ENCODE measurements at regions not wholly inside any gene's neighbourhood (a gene's known extent, or its start where the extent isn't known, plus 50 kb on each side); places are given as distances from the start of the nearest gene placed in this dataset.
"Not testable (repeated sequence)": the region's sequence is repeated elsewhere in the genome, so short reads cannot be mapped to it uniquely, and the experiment has no call there.

- not testable (repeated sequence) for H3K36me3 ChIP-seq (ENCODE audit: control insufficient read depth, insufficient read depth, low read length); H3K27ac ChIP-seq (ENCODE audit: low read depth, low read length); H3K27me3 ChIP-seq (ENCODE audit: control insufficient read depth, insufficient read depth, low read length); DNase-seq (ENCODE audit: low read depth in 4 of 6, low spot score in 6 of 6); H3K4me1 ChIP-seq (ENCODE audit: control insufficient read depth, insufficient read depth, low read length); H3K9me3 ChIP-seq (ENCODE audit: control insufficient read depth, insufficient read depth, low read length); H3K4me3 ChIP-seq (ENCODE audit: low read depth, low read length)
- no CpG with 5 or more reads among the region's 6 CpGs for WGBS (ENCODE audit: insufficient coverage)
Measured at GRCh38 chr7:65260673-65261072, 113.0 kb upstream of the ZNF92 start.

DNA sequence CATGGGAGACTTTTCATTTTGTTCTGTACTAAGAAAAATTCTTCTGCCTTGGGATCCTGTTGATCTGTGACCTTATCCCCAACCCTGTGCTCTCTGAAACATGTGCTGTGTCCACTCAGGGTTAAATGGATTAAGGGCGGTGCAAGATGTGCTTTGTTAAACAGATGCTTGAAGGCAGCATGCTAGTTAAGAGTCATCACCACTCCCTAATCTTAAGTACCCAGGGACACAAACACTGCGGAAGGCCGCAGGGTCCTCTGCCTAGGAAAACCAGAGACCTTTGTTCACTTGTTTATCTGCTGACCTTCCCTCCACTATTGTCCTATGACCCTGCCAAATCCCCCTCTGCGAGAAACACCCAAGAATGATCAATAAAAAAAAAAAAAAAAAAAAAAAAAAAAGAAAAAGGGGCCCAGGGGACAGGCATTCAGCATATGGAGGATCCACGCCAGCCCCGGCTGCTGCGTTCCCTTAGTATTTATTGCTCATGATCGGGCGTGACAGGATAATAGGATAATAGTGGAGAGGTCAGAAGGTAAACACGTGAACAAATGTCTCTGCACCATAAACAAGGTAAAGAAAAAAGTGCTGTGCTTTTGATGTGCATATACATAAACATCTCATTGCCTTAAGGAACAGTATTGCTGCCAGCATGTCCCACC lies 113.7 kb upstream of the ZNF92 start:
- not testable (repeated sequence) for DNase-seq (ENCODE audit: low read depth in 4 of 6, low spot score in 6 of 6); H3K4me1 ChIP-seq (ENCODE audit: control insufficient read depth, insufficient read depth, low read length); H3K27ac ChIP-seq (ENCODE audit: low read depth, low read length); H3K36me3 ChIP-seq (ENCODE audit: control insufficient read depth, insufficient read depth, low read length); H3K9me3 ChIP-seq (ENCODE audit: control insufficient read depth, insufficient read depth, low read length); H3K27me3 ChIP-seq (ENCODE audit: control insufficient read depth, insufficient read depth, low read length); H3K4me3 ChIP-seq (ENCODE audit: low read depth, low read length)
- no CpG with 5 or more reads among the region's 10 CpGs for WGBS (ENCODE audit: insufficient coverage)

- no peak overlapping the region for H3K27ac ChIP-seq (ENCODE audit: low read depth, low read length)
- WGBS (ENCODE audit: insufficient coverage), result no CpG with 5 or more reads among the region's 1 CpG
- H3K4me3 ChIP-seq (ENCODE audit: low read depth, low read length), result no peak overlapping the region
- H3K9me3 ChIP-seq (ENCODE audit: control insufficient read depth, insufficient read depth, low read length), result no peaks in the 10 kb centered on the region
- H3K36me3 ChIP-seq (ENCODE audit: control insufficient read depth, insufficient read depth, low read length), result no peaks in the 10 kb centered on the region
- no peak for DNase-seq (ENCODE audit: low read depth in 4 of 6, low spot score in 6 of 6)
- no peaks in the 10 kb centered on the region for H3K27me3 ChIP-seq (ENCODE audit: control insufficient read depth, insufficient read depth, low read length)
- H3K4me1 ChIP-seq (ENCODE audit: control insufficient read depth, insufficient read depth, low read length), result peaks cover 19% of the 10 kb centered on the region
Measured at GRCh38 chr7:65254061-65254460, 119.6 kb upstream of the ZNF92 start.

DNA sequence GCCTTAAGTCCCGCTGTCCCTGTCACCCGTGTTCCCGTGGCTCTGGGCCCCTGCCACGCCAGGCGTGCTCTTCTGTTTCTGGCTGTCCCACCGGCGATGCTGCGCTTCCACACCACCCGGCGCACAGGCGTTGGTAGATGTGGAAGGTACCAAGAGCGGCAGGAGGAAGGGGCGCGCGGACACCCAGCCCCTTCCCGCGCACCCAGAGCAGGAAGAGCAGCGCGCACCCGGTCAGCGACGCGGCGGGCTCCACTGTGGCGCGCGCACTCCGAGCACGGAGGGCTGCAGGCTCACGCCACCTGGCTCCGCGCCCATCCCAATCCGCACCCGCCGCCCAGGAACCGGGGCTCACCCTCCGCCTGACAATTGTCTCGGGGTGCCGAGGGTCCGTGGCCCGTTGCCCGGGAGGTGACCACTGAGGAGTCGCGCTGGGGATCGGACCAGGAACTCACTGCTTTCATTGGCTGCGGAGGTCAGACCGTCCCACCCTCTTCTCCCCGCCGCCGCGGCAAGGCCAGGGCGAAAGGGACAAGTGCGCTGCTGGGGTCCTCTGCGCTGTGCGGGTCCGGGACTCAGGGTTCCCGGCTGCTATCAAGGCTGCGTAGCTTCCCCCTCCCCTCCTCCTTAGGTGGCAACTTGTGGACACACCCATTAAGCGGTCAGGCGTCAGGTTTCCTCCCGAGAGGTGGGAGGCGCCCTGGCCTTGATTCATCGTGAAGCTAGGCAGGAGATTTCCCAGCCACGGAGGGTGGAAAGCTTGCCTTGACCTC lies 121.6 kb upstream of the ZNF92 start:
- no peaks in the 10 kb centered on the region for H3K36me3 ChIP-seq (ENCODE audit: control insufficient read depth, insufficient read depth, low read length)
- WGBS (ENCODE audit: insufficient coverage), result under 1% methylated on average over 62 of the region's 64 CpGs
- no peaks in the 10 kb centered on the region for H3K9me3 ChIP-seq (ENCODE audit: control insufficient read depth, insufficient read depth, low read length)
- H3K4me3 ChIP-seq (ENCODE audit: low read depth, low read length), result peak overlapping the region; percentile 65
- peaks cover 19% of the 10 kb centered on the region for H3K4me1 ChIP-seq (ENCODE audit: control insufficient read depth, insufficient read depth, low read length)
- no peaks in the 10 kb centered on the region for H3K27me3 ChIP-seq (ENCODE audit: control insufficient read depth, insufficient read depth, low read length)
- peak; percentile 60 to 95 (median 68) for DNase-seq (ENCODE audit: low read depth in 4 of 6, low spot score in 6 of 6)
- H3K27ac ChIP-seq (ENCODE audit: low read depth, low read length), result peak overlapping the region; percentile 61

GRCh38 chr7:65250697-65251395 lies 122.8 kb upstream of the ZNF92 start:
- Histone ChIP-seq H3K4me1 (ENCODE audit: control insufficient read depth, insufficient read depth, low read length) (peaks cover 19% of the 10 kb centered on the region), H3K4me3 (ENCODE audit: low read depth, low read length) (no peak overlapping the region), H3K36me3 (ENCODE audit: control insufficient read depth, insufficient read depth, low read length) (no peaks in the 10 kb centered on the region), H3K27ac (ENCODE audit: low read depth, low read length) (no peak overlapping the region), H3K27me3 (ENCODE audit: control insufficient read depth, insufficient read depth, low read length) (no peaks in the 10 kb centered on the region), H3K9me3 (ENCODE audit: control insufficient read depth, insufficient read depth, low read length) (no peaks in the 10 kb centered on the region)
- no peak for DNase-seq (ENCODE audit: low read depth in 4 of 6, low spot score in 6 of 6)
- WGBS (ENCODE audit: insufficient coverage), result 81% methylated on average over 9 of the region's 18 CpGs

DNA sequence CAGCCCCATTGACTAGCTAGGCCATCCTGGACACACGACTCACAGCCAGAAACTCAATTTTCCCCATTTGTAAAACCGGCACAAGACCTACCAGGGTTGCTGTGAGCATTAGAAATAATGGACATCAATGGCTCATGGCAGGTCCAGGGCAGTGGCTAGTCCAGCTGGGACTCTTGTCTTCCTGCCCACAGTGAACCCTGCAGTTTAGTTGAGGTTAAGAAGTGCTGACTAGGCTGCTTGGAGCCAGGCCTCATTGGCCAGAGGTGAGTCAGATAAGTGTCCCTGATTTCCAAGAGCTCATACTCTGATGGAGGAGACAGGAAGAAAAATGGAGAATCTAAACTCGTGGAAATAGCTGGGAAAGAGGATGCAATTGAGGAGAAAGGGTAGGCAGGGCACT lies 123.4 kb upstream of the ZNF92 start:
- Histone ChIP-seq H3K27ac (ENCODE audit: low read depth, low read length) (no peak overlapping the region), H3K27me3 (ENCODE audit: control insufficient read depth, insufficient read depth, low read length) (no peaks in the 10 kb centered on the region), H3K4me1 (ENCODE audit: control insufficient read depth, insufficient read depth, low read length) (peaks cover 19% of the 10 kb centered on the region), H3K4me3 (ENCODE audit: low read depth, low read length) (no peak overlapping the region), H3K36me3 (ENCODE audit: control insufficient read depth, insufficient read depth, low read length) (no peaks in the 10 kb centered on the region), H3K9me3 (ENCODE audit: control insufficient read depth, insufficient read depth, low read length) (no peaks in the 10 kb centered on the region)
- WGBS (ENCODE audit: insufficient coverage), result 49% methylated on average over 2 of the region's 3 CpGs
- DNase-seq (ENCODE audit: low read depth in 4 of 6, low spot score in 6 of 6), result no peak

- 88% methylated on average over 4 of the region's 5 CpGs for WGBS (ENCODE audit: insufficient coverage)
- Histone ChIP-seq H3K9me3 (ENCODE audit: control insufficient read depth, insufficient read depth, low read length) (no peaks in the 10 kb centered on the region), H3K27me3 (ENCODE audit: control insufficient read depth, insufficient read depth, low read length) (no peaks in the 10 kb centered on the region), H3K27ac (ENCODE audit: low read depth, low read length) (no peak overlapping the region), H3K4me3 (ENCODE audit: low read depth, low read length) (no peak overlapping the region), H3K4me1 (ENCODE audit: control insufficient read depth, insufficient read depth, low read length) (peaks cover 18% of the 10 kb centered on the region), H3K36me3 (ENCODE audit: control insufficient read depth, insufficient read depth, low read length) (no peaks in the 10 kb centered on the region)
- DNase-seq (ENCODE audit: low read depth in 4 of 6, low spot score in 6 of 6), result no peak
Measured at GRCh38 chr7:65247491-65247890, 126.2 kb upstream of the ZNF92 start.

- H3K9me3 ChIP-seq (ENCODE audit: control insufficient read depth, insufficient read depth, low read length), result no peaks in the 10 kb centered on the region
- no peaks in the 10 kb centered on the region for H3K27me3 ChIP-seq (ENCODE audit: control insufficient read depth, insufficient read depth, low read length)
- peak in 3 of 6 donors; percentile 17 to 71 (median 67) for DNase-seq (ENCODE audit: low read depth in 4 of 6, low spot score in 6 of 6)
- no peaks in the 10 kb centered on the region for H3K36me3 ChIP-seq (ENCODE audit: control insufficient read depth, insufficient read depth, low read length)
- no peak overlapping the region for H3K27ac ChIP-seq (ENCODE audit: low read depth, low read length)
- peak overlapping the region; percentile 39 for H3K4me3 ChIP-seq (ENCODE audit: low read depth, low read length)
- under 1% methylated on average over 51 of the region's 52 CpGs for WGBS (ENCODE audit: insufficient coverage)
- H3K4me1 ChIP-seq (ENCODE audit: control insufficient read depth, insufficient read depth, low read length), result peaks cover 11% of the 10 kb centered on the region
Measured at GRCh38 chr7:65239707-65240352, 133.8 kb upstream of the ZNF92 start.

DNA sequence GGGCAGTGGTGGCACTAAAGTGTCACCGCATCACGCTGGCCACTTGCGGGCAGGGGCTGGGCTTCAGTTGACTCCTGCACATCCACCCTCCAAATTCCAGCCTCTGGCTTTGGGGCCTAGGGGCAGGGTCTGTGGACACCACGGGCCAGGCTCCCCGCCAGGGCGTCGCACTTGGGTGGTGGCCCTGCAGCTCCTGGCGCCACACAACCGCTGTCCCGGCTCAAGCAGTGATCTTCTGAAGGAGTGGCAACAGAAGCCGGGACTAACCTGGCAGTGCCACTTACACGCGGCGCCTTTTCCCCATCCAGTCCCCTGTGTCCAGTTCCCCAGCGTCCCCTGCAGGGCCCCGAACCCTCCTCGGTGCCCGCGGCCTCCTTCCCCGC lies 134.3 kb upstream of the ZNF92 start:
- H3K36me3 ChIP-seq (ENCODE audit: control insufficient read depth, insufficient read depth, low read length), result no peaks in the 10 kb centered on the region
- no peak overlapping the region for H3K27ac ChIP-seq (ENCODE audit: low read depth, low read length)
- H3K9me3 ChIP-seq (ENCODE audit: control insufficient read depth, insufficient read depth, low read length), result no peaks in the 10 kb centered on the region
- no peaks in the 10 kb centered on the region for H3K27me3 ChIP-seq (ENCODE audit: control insufficient read depth, insufficient read depth, low read length)
- peak overlapping the region; percentile 39 for H3K4me3 ChIP-seq (ENCODE audit: low read depth, low read length)
- peaks cover 11% of the 10 kb centered on the region for H3K4me1 ChIP-seq (ENCODE audit: control insufficient read depth, insufficient read depth, low read length)
- no peak for DNase-seq (ENCODE audit: low read depth in 4 of 6, low spot score in 6 of 6)
- 33% methylated on average over 18 of the region's 20 CpGs for WGBS (ENCODE audit: insufficient coverage)
